Esophagus squamous epithelium (tissue), 4 donors: ENCODE measurements at regions not wholly inside any gene's neighbourhood (a gene's known extent, or its start where the extent isn't known, plus 50 kb on each side); places are given as distances from the start of the nearest gene placed in this dataset.

ENCODE experiments used
- CTCF ChIP-seq, 6 experiments: fragments of 450-650 bp in 4 of 6; fragments of 200-600 bp in 2 of 6; sonication (generic) in 2 of 6; IDR thresholded peaks; one replicate each; pipeline ENCODE4 v1.5.1; 2016 to 2019; ENCODE audit warnings: antibody characterized with exemption in 6 of 6, mild to moderate bottlenecking in 4 of 6, moderate library complexity in 4 of 6
- POLR2A ChIP-seq, 4 donors: fragments of 450-650 bp; IDR thresholded peaks; one replicate each; pipeline ENCODE4 v1.6.1; 2017; ENCODE audit warnings: antibody characterized with exemption in 4 of 4, mild to moderate bottlenecking in 4 of 4, moderate library complexity in 3 of 4

DNA sequence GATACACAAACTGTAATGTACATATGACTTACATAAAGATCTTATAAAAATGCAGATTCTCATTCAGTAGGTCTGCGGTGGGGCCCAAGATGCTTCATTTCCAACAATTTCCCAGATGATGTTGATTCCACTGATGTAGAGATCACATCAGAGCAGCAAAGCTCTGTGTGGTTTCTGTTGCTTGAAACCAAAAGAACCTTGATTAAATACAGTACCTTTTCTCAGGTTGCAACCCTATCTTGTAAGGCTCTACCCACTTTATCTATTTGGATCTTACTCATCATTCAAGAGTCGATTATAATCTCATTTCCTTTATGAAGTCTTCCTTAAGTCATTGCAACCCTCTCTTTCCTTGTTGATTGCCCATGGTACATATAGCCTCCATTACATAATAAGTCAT lies 816.8 kb downstream of the RPA4 start:
- no peak for TF ChIP-seq CTCF (IDR thresholded peaks at IDR 0.05)
- TF ChIP-seq POLR2A (IDR thresholded peaks at IDR 0.05) = no peak
